ENCODE measurements at regions not wholly inside any gene's neighbourhood (a gene's known extent, or its start where the extent isn't known, plus 50 kb on each side); places are given as distances from the start of the nearest gene placed in this dataset.
"Not testable (repeated sequence)": the region's sequence is repeated elsewhere in the genome, so short reads cannot be mapped to it uniquely, and the experiment has no call there.

GRCh38 chr14:71789005-71789404, 143.2 kb upstream of the RGS6 start:
- H3K36me3 Mint-ChIP-seq: no peaks in the 10 kb centered on the region
- no peak for DNase-seq
- no peak overlapping the region for H3K4me3 Mint-ChIP-seq
- CTCF ChIA-PET: no interaction called here
- H3K27me3 Mint-ChIP-seq: peaks cover 7% of the 10 kb centered on the region
- H3K9me3 Mint-ChIP-seq: no peaks in the 10 kb centered on the region
- H3K4me1 Mint-ChIP-seq: no peaks in the 10 kb centered on the region
- no peak overlapping the region for H3K27ac Mint-ChIP-seq

DNA sequence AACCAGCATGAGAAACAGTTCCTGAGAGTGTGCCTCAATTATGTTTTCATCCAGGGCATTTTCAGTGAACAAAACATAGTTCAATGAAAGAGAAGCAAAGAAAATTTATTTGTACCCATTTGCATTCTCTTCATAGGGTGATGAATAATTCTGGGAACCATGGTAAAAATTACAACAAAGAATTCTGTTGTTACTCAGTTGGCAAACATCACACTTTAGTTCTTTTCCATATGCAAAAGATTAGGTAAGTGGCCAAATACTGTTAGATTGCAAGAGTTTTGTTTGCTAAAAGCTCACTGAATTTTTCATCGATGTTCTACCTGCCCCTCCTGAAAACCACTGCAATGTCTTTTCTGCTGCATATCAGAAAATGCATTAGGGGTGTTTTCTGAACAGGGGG, 132.4 kb upstream of the RGS6 start:
- CTCF ChIA-PET: no interaction called here
- H3K9me3 Mint-ChIP-seq: no peaks in the 10 kb centered on the region
- H3K27me3 Mint-ChIP-seq: peaks cover 12% of the 10 kb centered on the region
- no peak overlapping the region for H3K4me3 Mint-ChIP-seq
- no peaks in the 10 kb centered on the region for H3K36me3 Mint-ChIP-seq
- no peak for DNase-seq
- H3K4me1 Mint-ChIP-seq: no peaks in the 10 kb centered on the region
- H3K27ac Mint-ChIP-seq: no peak overlapping the region

GRCh38 chr14:71800878-71801277, 131.4 kb upstream of the RGS6 start:
- no peak for DNase-seq
- Mint-ChIP-seq H3K27ac (no peak overlapping the region), H3K36me3 (no peaks in the 10 kb centered on the region), H3K27me3 (peaks cover 12% of the 10 kb centered on the region), H3K9me3 (no peaks in the 10 kb centered on the region), H3K4me3 (no peak overlapping the region), H3K4me1 (no peaks in the 10 kb centered on the region)
- CTCF ChIA-PET: no interaction called here

DNA sequence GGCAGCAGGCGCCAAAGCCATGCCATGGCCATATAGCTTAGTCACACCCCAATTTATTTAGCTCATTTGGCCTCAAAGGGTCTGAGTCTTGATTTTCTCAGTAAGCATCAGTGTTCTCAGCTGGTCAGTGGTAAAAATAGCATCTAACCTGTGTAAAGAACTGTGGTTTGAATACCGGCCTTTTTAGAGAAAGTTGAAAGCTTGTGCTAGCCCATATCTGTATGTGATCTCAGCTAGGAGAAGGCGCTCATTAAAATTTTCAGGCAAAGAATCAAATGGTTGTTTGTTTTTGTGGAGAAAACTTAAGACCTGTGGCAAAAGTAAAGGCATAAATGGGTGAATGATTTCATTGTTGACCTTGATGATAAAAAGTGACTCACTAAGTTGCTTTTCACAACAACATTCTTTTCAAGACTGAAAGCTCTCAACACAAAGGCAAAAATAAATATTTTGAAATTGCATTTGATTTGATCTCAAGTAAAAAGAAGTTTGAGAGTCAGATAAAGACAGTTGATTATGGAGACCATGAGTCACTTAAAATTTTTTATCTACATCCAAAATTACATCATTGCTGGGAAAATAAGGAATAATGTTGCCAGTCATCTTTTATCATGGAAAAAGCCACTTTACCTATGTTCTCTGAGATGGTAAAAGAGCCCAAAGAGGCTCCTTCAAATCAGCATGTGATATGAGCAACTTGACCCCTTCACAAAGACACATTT, 128.5 kb upstream of the RGS6 start:
- Mint-ChIP-seq H3K36me3 (no peaks in the 10 kb centered on the region), H3K4me1 (no peaks in the 10 kb centered on the region), H3K27ac (no peak overlapping the region), H3K9me3 (no peaks in the 10 kb centered on the region), H3K4me3 (no peak overlapping the region), H3K27me3 (peaks cover 8% of the 10 kb centered on the region)
- CTCF ChIA-PET: no interaction called here
- no peak for DNase-seq

GRCh38 chr14:71804992-71805391, 127.2 kb upstream of the RGS6 start:
- CTCF ChIA-PET: no interaction called here
- Mint-ChIP-seq H3K27ac (no peak overlapping the region), H3K9me3 (no peaks in the 10 kb centered on the region), H3K4me3 (no peak overlapping the region), H3K4me1 (no peaks in the 10 kb centered on the region), H3K36me3 (no peaks in the 10 kb centered on the region), H3K27me3 (peaks cover 8% of the 10 kb centered on the region)
- DNase-seq: no peak

DNA sequence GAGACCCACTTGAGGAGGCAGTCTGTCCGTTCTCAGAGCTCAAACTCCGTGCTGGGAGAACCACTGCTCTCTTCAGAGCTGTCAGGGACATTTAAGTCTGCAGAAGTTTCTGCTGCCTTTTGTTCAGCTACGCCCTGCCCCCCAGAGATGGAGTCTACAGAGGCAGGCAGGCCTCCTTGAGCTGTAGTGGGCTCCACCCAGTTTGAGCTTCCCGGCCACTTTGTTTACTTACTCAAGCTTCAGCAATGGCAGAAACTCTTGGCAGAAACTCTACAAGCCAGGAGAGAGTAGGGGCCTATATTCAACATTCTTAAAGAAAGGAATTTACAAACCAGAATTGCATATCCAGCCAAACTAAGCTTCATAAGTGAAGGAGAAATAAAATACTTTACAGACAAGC, 125.2 kb upstream of the RGS6 start:
- CTCF ChIA-PET, DNase-seq, H3K36me3 Mint-ChIP-seq, H3K4me3 Mint-ChIP-seq, H3K9me3 Mint-ChIP-seq, H3K27ac Mint-ChIP-seq, H3K27me3 Mint-ChIP-seq, H3K4me1 Mint-ChIP-seq: not testable (repeated sequence)

- H3K27ac Mint-ChIP-seq, CTCF ChIA-PET, H3K4me1 Mint-ChIP-seq, H3K4me3 Mint-ChIP-seq, H3K36me3 Mint-ChIP-seq, H3K27me3 Mint-ChIP-seq, H3K9me3 Mint-ChIP-seq, DNase-seq: not testable (repeated sequence)
Observed at GRCh38 chr14:71810800-71811199, 121.4 kb upstream of the RGS6 start.

DNA sequence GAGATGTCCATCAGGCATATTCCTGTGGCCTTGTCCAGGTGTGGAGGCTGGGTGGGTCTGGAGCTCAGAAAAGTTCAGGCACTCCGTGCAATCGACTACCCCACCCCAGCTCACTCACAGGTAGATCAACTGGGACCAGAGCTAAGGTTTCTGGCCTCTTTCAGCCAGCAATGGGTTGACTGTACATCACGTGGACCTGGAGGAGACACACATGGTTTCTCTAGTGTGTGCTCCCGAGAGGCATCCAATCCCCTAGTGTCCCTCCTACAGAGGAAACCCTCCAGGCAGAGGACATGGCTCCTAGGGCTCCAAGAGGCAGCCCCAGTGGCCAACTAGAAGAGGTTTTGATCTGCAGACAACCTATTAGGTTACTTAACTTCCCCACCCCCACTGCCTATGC, 119.5 kb upstream of the RGS6 start:
- Mint-ChIP-seq H3K27ac (no peak overlapping the region), H3K4me3 (no peak overlapping the region), H3K9me3 (no peaks in the 10 kb centered on the region), H3K27me3 (peaks cover 19% of the 10 kb centered on the region), H3K4me1 (no peaks in the 10 kb centered on the region), H3K36me3 (no peaks in the 10 kb centered on the region)
- CTCF ChIA-PET: no interaction called here
- DNase-seq: no peak

DNA sequence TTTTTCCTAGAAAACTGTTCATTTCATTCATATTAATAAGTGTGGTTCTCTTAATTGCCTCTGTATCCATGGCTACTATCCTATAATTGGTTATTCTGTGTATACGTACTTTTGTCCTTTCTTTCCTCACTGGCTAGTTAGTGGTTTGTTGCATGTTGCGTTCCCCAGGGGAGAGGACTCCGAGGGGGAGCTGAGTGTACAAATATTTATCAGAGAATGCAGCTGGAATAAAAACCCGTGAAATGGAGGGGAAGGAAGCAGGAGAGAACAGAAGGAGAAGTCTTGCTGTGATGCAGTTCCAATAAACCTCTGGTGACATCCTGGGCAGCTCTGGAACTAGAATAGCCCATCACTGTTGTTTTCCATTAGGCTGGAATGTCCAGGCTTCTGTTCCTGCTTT, 117.1 kb upstream of the RGS6 start:
- no peaks in the 10 kb centered on the region for H3K4me1 Mint-ChIP-seq
- H3K27me3 Mint-ChIP-seq: peaks cover 26% of the 10 kb centered on the region
- no peak overlapping the region for H3K4me3 Mint-ChIP-seq
- no peaks in the 10 kb centered on the region for H3K9me3 Mint-ChIP-seq
- CTCF ChIA-PET: no interaction called here
- no peaks in the 10 kb centered on the region for H3K36me3 Mint-ChIP-seq
- no peak overlapping the region for H3K27ac Mint-ChIP-seq
- no peak for DNase-seq

GRCh38 chr14:71824816-71825215, 107.4 kb upstream of the RGS6 start:
- Mint-ChIP-seq H3K36me3 (no peaks in the 10 kb centered on the region), H3K4me1 (peaks cover 12% of the 10 kb centered on the region)

DNA sequence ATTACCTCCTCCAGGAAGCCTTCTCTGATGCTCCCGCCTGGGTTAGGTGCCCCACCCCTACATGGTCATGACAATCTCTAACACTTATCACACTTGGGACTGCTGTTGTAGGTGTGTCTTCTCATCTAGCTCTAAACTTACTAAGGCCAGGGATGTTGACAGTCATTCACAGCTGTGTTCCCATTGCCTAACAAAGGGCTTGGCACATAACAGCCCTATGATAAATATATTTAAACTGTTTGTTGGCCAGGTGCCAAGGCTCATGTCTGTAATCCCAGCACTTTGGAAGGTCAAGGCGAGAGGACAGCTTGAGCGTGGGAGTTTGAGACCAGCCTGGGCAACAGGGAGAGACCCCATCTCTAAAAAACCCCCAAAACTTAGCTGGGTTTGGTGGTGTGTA, 98.8 kb upstream of the RGS6 start:
- no peaks in the 10 kb centered on the region for H3K4me1 Mint-ChIP-seq
- no peak for DNase-seq
- peaks cover 7% of the 10 kb centered on the region for H3K9me3 Mint-ChIP-seq
- H3K4me3 Mint-ChIP-seq: no peak overlapping the region
- peaks cover 7% of the 10 kb centered on the region for H3K27me3 Mint-ChIP-seq
- no peaks in the 10 kb centered on the region for H3K36me3 Mint-ChIP-seq
- H3K27ac Mint-ChIP-seq: no peak overlapping the region
- CTCF ChIA-PET: interaction anchor here (2.1 kb wide), 1 partner anchor 21 kb away, joined by 7 read pairs; no protein-coding TSS in a partner anchor

More at GRCh38 chr14:71824816-71825215, 107.4 kb upstream of the RGS6 start:
- peaks cover 1% of the 10 kb centered on the region for H3K9me3 Mint-ChIP-seq
- H3K27me3 Mint-ChIP-seq: peaks cover 20% of the 10 kb centered on the region
- CTCF ChIA-PET: no interaction called here
- no peak for DNase-seq
- H3K27ac Mint-ChIP-seq: no peak overlapping the region
- no peak overlapping the region for H3K4me3 Mint-ChIP-seq

DNA sequence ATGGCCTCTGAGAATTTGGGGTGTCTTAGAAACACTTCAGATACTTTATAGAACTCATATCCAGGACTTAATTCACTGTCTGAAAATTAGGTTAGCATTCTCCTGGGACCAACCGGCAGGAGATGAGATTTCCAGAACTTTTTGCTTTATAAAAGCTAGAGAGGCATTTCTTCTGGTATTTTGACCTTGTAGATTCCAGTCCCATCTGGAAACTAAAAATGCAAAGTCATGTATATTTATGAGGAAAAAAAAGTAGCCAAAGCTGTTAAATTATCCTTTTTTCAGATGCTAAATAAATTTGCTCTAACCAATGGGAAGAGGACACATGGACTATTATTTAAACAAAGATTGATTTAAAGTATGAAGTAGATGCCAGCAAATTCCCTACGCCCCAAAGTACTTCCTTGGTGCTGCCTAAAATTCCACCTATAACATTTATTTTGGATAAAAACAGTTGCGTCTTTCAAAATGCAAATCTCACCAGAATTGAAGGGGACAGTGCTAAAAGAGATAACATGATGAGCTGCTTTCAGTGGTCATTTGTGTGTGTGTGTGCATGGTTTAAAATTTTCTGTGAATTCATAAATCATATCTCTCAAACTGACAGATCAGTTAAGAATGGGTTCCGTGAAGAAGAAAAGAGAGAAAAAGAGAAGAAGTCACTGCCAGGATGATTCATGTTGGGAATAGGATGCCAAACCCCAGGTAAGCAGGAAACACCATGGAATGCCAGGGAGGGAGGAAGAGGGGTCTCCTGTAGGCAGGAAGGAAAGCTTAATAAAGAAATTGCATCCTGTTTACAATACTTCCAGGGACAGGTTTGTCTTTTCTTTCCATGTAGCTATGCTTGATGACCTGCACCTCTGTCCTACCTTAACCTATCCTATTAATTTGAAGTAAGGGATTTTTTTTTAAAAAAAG, 97.7 kb upstream of the RGS6 start:
- no peak for DNase-seq
- Mint-ChIP-seq H3K4me1 (no peaks in the 10 kb centered on the region), H3K4me3 (no peak overlapping the region), H3K36me3 (no peaks in the 10 kb centered on the region), H3K9me3 (peaks cover 6% of the 10 kb centered on the region), H3K27me3 (peaks cover 7% of the 10 kb centered on the region), H3K27ac (no peak overlapping the region)
- CTCF ChIA-PET: interaction anchor here (2.1 kb wide), 1 partner anchor 20 kb away, joined by 7 read pairs; no protein-coding TSS in a partner anchor

DNA sequence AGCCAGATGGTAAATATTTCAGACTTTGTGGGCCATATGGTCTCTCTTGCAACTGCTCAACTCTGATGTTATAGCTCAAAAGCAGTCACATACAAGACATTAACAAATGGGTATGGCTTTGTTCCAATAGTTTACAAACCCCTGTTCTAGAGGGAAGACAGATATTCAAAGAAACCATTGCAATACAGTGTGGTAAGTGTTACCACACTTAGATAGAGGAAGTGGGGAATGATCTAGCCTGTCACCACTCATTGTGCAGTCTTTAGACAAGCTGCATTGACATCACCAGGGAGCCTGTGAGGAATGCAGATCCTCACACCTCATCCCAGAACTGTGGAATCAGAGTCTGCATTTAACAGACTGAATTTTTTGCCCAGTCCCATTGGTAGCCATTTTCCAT, 80.0 kb upstream of the RGS6 start:
- Mint-ChIP-seq H3K4me1 (peaks cover 9% of the 10 kb centered on the region), H3K4me3 (no peak overlapping the region), H3K36me3 (no peaks in the 10 kb centered on the region), H3K27me3 (peaks cover 19% of the 10 kb centered on the region), H3K9me3 (peaks cover 2% of the 10 kb centered on the region), H3K27ac (no peak overlapping the region)
- CTCF ChIA-PET: no interaction called here
- DNase-seq: no peak

- H3K4me3 Mint-ChIP-seq: no peak overlapping the region
- no peaks in the 10 kb centered on the region for H3K36me3 Mint-ChIP-seq
- no peak overlapping the region for H3K27ac Mint-ChIP-seq
- H3K4me1 Mint-ChIP-seq: peaks cover 9% of the 10 kb centered on the region
- peaks cover 24% of the 10 kb centered on the region for H3K27me3 Mint-ChIP-seq
- DNase-seq: peak; percentile 69
- H3K9me3 Mint-ChIP-seq: no peaks in the 10 kb centered on the region
- CTCF ChIA-PET: interaction anchor here (0.6 to 3.5 kb wide), 22 partner anchors 11 to 807 kb away, joined by 3 to 18 read pairs (median 4); partner anchors contain the start of gene RGS6
Observed at GRCh38 chr14:71855399-71856036, 76.7 kb upstream of the RGS6 start.
